ENCODE measurements at regions not wholly inside any gene's neighbourhood (a gene's known extent, or its start where the extent isn't known, plus 50 kb on each side); places are given as distances from the start of the nearest gene placed in this dataset.
A peak's percentile ranks its signal among the peaks of the same experiment; 100 is the strongest.
"Not testable (repeated sequence)": the region's sequence is repeated elsewhere in the genome, so short reads cannot be mapped to it uniquely, and the experiment has no call there.

- Mint-ChIP-seq H3K4me3 (no peak overlapping the region), H3K36me3 (ENCODE audit: low read depth) (no peaks in the 10 kb centered on the region), H3K4me1 (no peaks in the 10 kb centered on the region), H3K27ac (no peak overlapping the region), H3K9me3 (ENCODE audit: low read depth) (no peaks in the 10 kb centered on the region), H3K27me3 (peaks cover 31% of the 10 kb centered on the region)
- ChIA-PET POLR2A (no interaction called here), CTCF (no interaction called here)
- no peak for DNase-seq
- intact Hi-C loops (cut with DNase I, micrococcal nuclease), result no loop called here
- ATAC-seq, result no peak
These were observed 151.9 kb upstream of the NRXN3 start for GRCh38 chr14:78018283-78018682.

- H3K27me3 Mint-ChIP-seq, result peaks cover 19% of the 10 kb centered on the region
These were observed 148.1 kb upstream of the NRXN3 start for GRCh38 chr14:78022059-78022458.

DNA sequence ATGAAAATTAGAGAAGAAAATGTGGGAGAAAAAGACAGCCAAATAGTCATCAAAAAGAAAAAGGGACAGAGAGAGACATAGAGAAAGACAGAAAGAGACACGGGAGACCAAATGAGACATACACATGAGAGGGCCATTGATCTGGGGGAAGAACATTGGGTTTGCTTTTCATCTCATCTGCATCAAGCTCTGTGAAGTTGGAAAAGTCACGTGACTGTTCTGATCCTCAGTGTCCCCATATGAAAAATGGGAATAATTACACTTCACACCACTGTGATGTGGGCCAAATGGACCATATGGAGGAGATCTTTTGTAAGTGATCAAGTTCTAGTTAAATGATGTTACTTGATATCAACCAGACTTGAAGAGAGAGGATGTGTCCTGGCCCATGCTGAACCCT, 147.1 kb upstream of the NRXN3 start:
- Mint-ChIP-seq H3K9me3 (ENCODE audit: low read depth) (no peaks in the 10 kb centered on the region), H3K27me3 (peaks cover 15% of the 10 kb centered on the region), H3K27ac (no peak overlapping the region), H3K36me3 (ENCODE audit: low read depth) (no peaks in the 10 kb centered on the region), H3K4me1 (no peaks in the 10 kb centered on the region), H3K4me3 (no peak overlapping the region)
- intact Hi-C loops (cut with DNase I, micrococcal nuclease), result loop anchor here in 1 of 2 experiments (5.0 to 10.0 kb wide), 3 partner anchors 424 to 812 kb away; no protein-coding TSS in a partner anchor
- POLR2A ChIA-PET, result no interaction called here
- ATAC-seq, result no peak
- DNase-seq, result no peak
- CTCF ChIA-PET, result interaction anchor here (0.8 to 3.7 kb wide), 5 partner anchors 7 to 675 kb away, joined by 3 to 37 read pairs (median 5); no protein-coding TSS in a partner anchor

More at GRCh38 chr14:78022059-78022458, 148.1 kb upstream of the NRXN3 start:
- ChIA-PET CTCF (interaction anchor here (0.6 to 3.7 kb wide), 14 partner anchors 8 to 811 kb away, joined by 3 to 37 read pairs (median 3); no protein-coding TSS in a partner anchor), POLR2A (no interaction called here)
- Mint-ChIP-seq H3K27ac (no peak overlapping the region), H3K36me3 (ENCODE audit: low read depth) (no peaks in the 10 kb centered on the region), H3K9me3 (ENCODE audit: low read depth) (no peaks in the 10 kb centered on the region), H3K4me1 (no peaks in the 10 kb centered on the region), H3K4me3 (no peak overlapping the region)
- ATAC-seq (peak; percentile 88), DNase-seq (peak; percentile 88)
- intact Hi-C loops (cut with DNase I, micrococcal nuclease), result loop anchor here (1.0 to 10.0 kb wide), 5 partner anchors 425 to 813 kb away; no protein-coding TSS in a partner anchor

- intact Hi-C loops (cut with DNase I, micrococcal nuclease), result loop anchor here in 1 of 2 experiments (10.0 kb wide), 1 partner anchor 806 kb away; no protein-coding TSS in a partner anchor
- DNase-seq, result no peak
- ChIA-PET POLR2A (no interaction called here), CTCF (no interaction called here)
- ATAC-seq, result no peak
- Mint-ChIP-seq H3K36me3 (ENCODE audit: low read depth) (no peaks in the 10 kb centered on the region), H3K4me3 (no peak overlapping the region), H3K9me3 (ENCODE audit: low read depth) (no peaks in the 10 kb centered on the region), H3K27ac (no peak overlapping the region), H3K4me1 (no peaks in the 10 kb centered on the region), H3K27me3 (peaks cover 19% of the 10 kb centered on the region)
These were observed 141.7 kb upstream of the NRXN3 start for GRCh38 chr14:78028471-78028870.

DNA sequence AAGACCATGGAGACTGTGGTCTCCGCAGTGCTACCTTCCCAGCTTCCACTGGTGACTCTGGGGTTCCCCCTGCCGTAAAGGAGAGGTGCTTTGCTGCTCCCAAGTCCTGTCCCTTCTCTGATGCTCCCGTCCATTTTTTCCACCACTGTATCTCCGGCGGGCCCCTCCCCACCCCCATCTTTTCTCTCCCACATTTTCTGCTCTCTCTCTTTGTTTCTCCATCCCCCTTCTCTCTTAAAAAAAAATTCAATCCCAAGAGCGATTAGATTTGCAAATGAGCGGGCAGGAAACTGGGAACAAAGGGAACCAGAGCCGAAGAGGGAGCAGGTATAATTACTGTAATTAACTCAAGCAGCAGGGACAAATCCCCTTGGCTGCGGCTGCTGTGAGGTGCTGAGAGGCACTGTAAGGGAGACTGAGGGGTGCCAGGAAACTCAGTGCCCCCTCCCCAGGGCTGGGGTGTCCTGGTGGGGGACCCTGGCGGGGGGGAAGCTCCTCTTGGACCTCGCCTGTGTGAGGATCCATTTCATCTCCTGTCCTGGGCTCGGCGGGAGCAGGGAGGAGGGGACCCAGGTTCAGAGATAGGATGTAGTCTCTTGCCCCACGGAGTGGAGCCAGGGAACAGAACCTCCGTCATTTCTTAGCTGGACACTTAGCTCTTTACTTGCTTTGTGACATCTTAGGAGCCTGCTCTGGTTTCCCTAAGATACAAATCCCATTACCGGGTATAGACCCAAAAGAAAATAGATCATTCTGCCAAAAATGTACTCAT, 140.4 kb upstream of the NRXN3 start:
- DNase-seq (no peak), ATAC-seq (no peak)
- no peak overlapping the region for H3K27ac Mint-ChIP-seq
- H3K9me3 Mint-ChIP-seq (ENCODE audit: low read depth), result no peaks in the 10 kb centered on the region
- H3K4me3 Mint-ChIP-seq, result no peak overlapping the region
- peaks cover 19% of the 10 kb centered on the region for H3K27me3 Mint-ChIP-seq
- ChIA-PET POLR2A (no interaction called here), CTCF (interaction anchor here (1.5 kb wide), 1 partner anchor 7 kb away, joined by 6 read pairs; no protein-coding TSS in a partner anchor)
- intact Hi-C loops (cut with DNase I, micrococcal nuclease), result loop anchor here in 1 of 2 experiments (10.0 kb wide), 1 partner anchor 805 kb away; no protein-coding TSS in a partner anchor
- H3K36me3 Mint-ChIP-seq (ENCODE audit: low read depth), result no peaks in the 10 kb centered on the region
- no peaks in the 10 kb centered on the region for H3K4me1 Mint-ChIP-seq

DNA sequence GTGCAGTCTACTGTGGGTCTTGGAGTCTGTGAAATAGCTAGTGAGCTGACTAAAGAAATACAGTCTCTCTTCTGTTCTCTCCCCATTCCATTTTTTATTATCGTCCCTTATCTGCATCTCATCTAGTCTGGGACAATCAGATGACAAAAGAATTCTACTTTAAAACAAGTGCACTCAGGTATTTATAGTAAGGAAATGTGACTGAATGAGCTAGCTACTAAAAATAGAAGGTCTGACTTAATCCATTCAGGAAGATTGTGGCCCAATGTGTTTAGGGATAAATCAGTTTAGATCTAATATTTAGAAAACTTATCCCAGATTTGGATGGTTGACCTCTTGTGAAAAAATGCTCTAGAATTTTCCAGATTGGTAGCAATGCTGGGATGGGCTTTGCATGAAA, 126.8 kb upstream of the NRXN3 start:
- H3K27me3 Mint-ChIP-seq, result peaks cover 12% of the 10 kb centered on the region
- H3K4me3 Mint-ChIP-seq, result no peak overlapping the region
- no peaks in the 10 kb centered on the region for H3K36me3 Mint-ChIP-seq (ENCODE audit: low read depth)
- no peak overlapping the region for H3K27ac Mint-ChIP-seq
- H3K4me1 Mint-ChIP-seq, result no peaks in the 10 kb centered on the region
- ChIA-PET POLR2A (interaction anchor here (0.7 kb wide), 1 partner anchor 730 kb away, joined by 3 read pairs; no protein-coding TSS in a partner anchor), CTCF (no interaction called here)
- ATAC-seq, result no peak
- no peaks in the 10 kb centered on the region for H3K9me3 Mint-ChIP-seq (ENCODE audit: low read depth)
- intact Hi-C loops (cut with DNase I, micrococcal nuclease), result no loop called here
- DNase-seq, result no peak

GRCh38 chr14:78048120-78048519, 122.1 kb upstream of the NRXN3 start:
- ChIA-PET CTCF (interaction anchor here (0.6 kb wide), 1 partner anchor 511 kb away, joined by 3 read pairs; no protein-coding TSS in a partner anchor), POLR2A (no interaction called here)
- no peak for DNase-seq
- no peak for ATAC-seq
- Mint-ChIP-seq H3K27me3 (peaks cover 7% of the 10 kb centered on the region), H3K4me1 (no peaks in the 10 kb centered on the region), H3K4me3 (no peak overlapping the region), H3K36me3 (ENCODE audit: low read depth) (no peaks in the 10 kb centered on the region), H3K9me3 (ENCODE audit: low read depth) (peaks cover 6% of the 10 kb centered on the region), H3K27ac (no peak overlapping the region)
- intact Hi-C loops (cut with DNase I, micrococcal nuclease), result no loop called here

- H3K9me3 Mint-ChIP-seq (ENCODE audit: low read depth); POLR2A ChIA-PET; CTCF ChIA-PET; ATAC-seq; H3K27ac Mint-ChIP-seq; intact Hi-C loops (cut with DNase I, micrococcal nuclease); DNase-seq; H3K4me1 Mint-ChIP-seq; H3K36me3 Mint-ChIP-seq (ENCODE audit: low read depth); H3K4me3 Mint-ChIP-seq; H3K27me3 Mint-ChIP-seq: not testable (repeated sequence)
These were observed 113.3 kb upstream of the NRXN3 start for GRCh38 chr14:78056890-78057289.

GRCh38 chr14:78070344-78070743, 99.8 kb upstream of the NRXN3 start:
- Mint-ChIP-seq H3K27me3 (peaks cover 2% of the 10 kb centered on the region), H3K4me3 (no peak overlapping the region), H3K27ac (no peak overlapping the region), H3K9me3 (ENCODE audit: low read depth) (no peaks in the 10 kb centered on the region), H3K4me1 (no peaks in the 10 kb centered on the region), H3K36me3 (ENCODE audit: low read depth) (no peaks in the 10 kb centered on the region)
- intact Hi-C loops (cut with DNase I, micrococcal nuclease), result no loop called here
- no peak for ATAC-seq
- CTCF ChIA-PET, result no interaction called here
- POLR2A ChIA-PET, result no interaction called here
- DNase-seq, result no peak

DNA sequence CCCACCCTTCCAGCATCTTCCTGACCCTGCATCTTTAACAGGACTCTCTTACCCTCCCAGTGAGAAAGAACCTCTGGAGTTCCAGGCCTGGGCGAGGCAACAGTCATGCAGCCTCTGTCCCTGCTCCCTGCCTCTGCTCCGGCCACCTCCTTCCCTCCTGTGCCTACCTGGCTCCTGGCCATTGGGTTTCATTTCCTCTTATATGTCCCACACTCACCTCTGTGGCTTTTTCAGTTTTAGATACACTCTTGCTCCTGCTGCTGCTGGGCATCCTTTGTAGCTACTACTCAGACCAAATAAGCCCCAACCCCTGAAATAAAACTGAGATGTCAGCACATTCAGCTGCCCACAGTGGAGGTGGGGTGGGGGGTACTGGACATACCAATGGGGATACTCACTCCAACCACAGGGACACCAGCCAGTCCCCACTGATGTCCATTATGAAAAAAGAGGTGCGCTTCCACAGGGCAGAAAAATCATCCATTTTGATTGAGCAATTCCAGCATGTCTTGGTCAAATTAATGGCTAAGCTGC, 99.1 kb upstream of the NRXN3 start:
- no peaks in the 10 kb centered on the region for H3K36me3 Mint-ChIP-seq (ENCODE audit: low read depth)
- ATAC-seq (no peak), DNase-seq (no peak)
- ChIA-PET CTCF (interaction anchor here (0.9 kb wide), 1 partner anchor 13 kb away, joined by 4 read pairs; no protein-coding TSS in a partner anchor), POLR2A (no interaction called here)
- H3K4me3 Mint-ChIP-seq, result no peak overlapping the region
- no peaks in the 10 kb centered on the region for H3K9me3 Mint-ChIP-seq (ENCODE audit: low read depth)
- no peaks in the 10 kb centered on the region for H3K4me1 Mint-ChIP-seq
- intact Hi-C loops (cut with DNase I, micrococcal nuclease), result no loop called here
- peaks cover 2% of the 10 kb centered on the region for H3K27me3 Mint-ChIP-seq
- H3K27ac Mint-ChIP-seq, result no peak overlapping the region

DNA sequence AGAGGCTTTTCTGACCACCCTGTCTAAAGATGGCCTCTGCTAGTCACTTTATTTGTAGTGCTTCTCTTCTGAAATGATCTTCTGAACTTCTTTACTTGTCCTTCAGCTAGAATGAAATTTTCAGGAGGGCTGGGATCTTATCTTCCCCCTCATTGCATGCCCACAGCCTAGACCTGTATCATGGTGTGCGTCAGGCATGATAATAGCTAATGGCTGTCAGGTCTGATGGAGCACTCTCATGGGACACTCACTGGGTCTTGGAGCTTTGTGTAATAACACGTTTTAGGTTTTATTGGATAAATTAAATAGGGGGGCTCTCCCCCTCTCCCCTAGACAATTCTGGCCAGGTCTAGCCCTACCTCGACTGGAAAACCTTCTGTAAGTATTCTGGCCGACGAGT, 97.1 kb upstream of the NRXN3 start:
- ATAC-seq, result no peak
- DNase-seq, result no peak
- ChIA-PET POLR2A (no interaction called here), CTCF (interaction anchor here (1.3 kb wide), 1 partner anchor 51 kb away, joined by 6 read pairs; no protein-coding TSS in a partner anchor)
- Mint-ChIP-seq H3K4me1 (no peaks in the 10 kb centered on the region), H3K27me3 (peaks cover 2% of the 10 kb centered on the region), H3K27ac (no peak overlapping the region), H3K36me3 (ENCODE audit: low read depth) (no peaks in the 10 kb centered on the region), H3K9me3 (ENCODE audit: low read depth) (no peaks in the 10 kb centered on the region), H3K4me3 (no peak overlapping the region)
- intact Hi-C loops (cut with DNase I, micrococcal nuclease), result no loop called here

- H3K27ac Mint-ChIP-seq, result no peak overlapping the region
- DNase-seq (no peak), ATAC-seq (no peak)
- no peak overlapping the region for H3K4me3 Mint-ChIP-seq
- H3K9me3 Mint-ChIP-seq (ENCODE audit: low read depth), result no peaks in the 10 kb centered on the region
- intact Hi-C loops (cut with DNase I, micrococcal nuclease), result no loop called here
- H3K4me1 Mint-ChIP-seq, result no peaks in the 10 kb centered on the region
- no peaks in the 10 kb centered on the region for H3K36me3 Mint-ChIP-seq (ENCODE audit: low read depth)
- POLR2A ChIA-PET, result no interaction called here
- CTCF ChIA-PET, result interaction anchor here (0.7 to 1.0 kb wide), 3 partner anchors 10 to 219 kb away, joined by 3 read pairs; no protein-coding TSS in a partner anchor
- H3K27me3 Mint-ChIP-seq, result peaks cover under 1% of the 10 kb centered on the region
These were observed 95.6 kb upstream of the NRXN3 start for GRCh38 chr14:78074561-78074960.

Measured in activated CD4-positive, alpha-beta T cell treated with anti-CD3 and anti-CD28 coated beads for 36 hours (primary cell).